H9 (cell line): ENCODE measurements at regions not wholly inside any gene's neighbourhood (a gene's known extent, or its start where the extent isn't known, plus 50 kb on each side); places are given as distances from the start of the nearest gene placed in this dataset.

Experiments used
- DNase-seq: peaks from one replicate; pipeline ENCODE4 v3.0.0-alpha.2; 2017
- H2AFZ ChIP-seq: one replicate; pipeline ENCODE4 v1.6.1; 2013; ENCODE audit warnings: mild to moderate bottlenecking, low read length, control low read depth, moderate library complexity
- H2AK5ac ChIP-seq: 2 replicates; pipeline ENCODE4 v1.6.1; 2013; ENCODE audit warnings: low read length, control low read depth, mixed read lengths; ENCODE audit not compliant: insufficient read length
- H2BK120ac ChIP-seq: one replicate; pipeline ENCODE4 v1.6.1; 2013; ENCODE audit warnings: low read depth, mild to moderate bottlenecking, low read length, control low read depth, inconsistent platforms; ENCODE audit not compliant: poor library complexity, severe bottlenecking
- H2BK12ac ChIP-seq: 2 replicates; pipeline ENCODE4 v1.6.1; 2013; ENCODE audit warnings: low read length, control low read depth, mixed read lengths, low read depth; ENCODE audit not compliant: insufficient read length
- H2BK15ac ChIP-seq: 2 replicates; pipeline ENCODE4 v1.6.1; 2013; ENCODE audit warnings: low read depth, low read length, control low read depth
- H2BK20ac ChIP-seq: one replicate; pipeline ENCODE4 v1.6.1; 2013; ENCODE audit warnings: low read depth, mild to moderate bottlenecking, low read length, control low read depth, inconsistent platforms; ENCODE audit not compliant: poor library complexity, severe bottlenecking
- H2BK5ac ChIP-seq: 2 replicates; pipeline ENCODE4 v1.6.1; 2013; ENCODE audit warnings: low read length, control low read depth, mixed read lengths; ENCODE audit not compliant: insufficient read length
- H3K14ac ChIP-seq: 2 replicates; pipeline ENCODE4 v1.6.1; 2013; ENCODE audit warnings: low read length, control low read depth; ENCODE audit not compliant: insufficient read depth
- H3K18ac ChIP-seq: 2 replicates; pipeline ENCODE4 v1.6.1; 2013; ENCODE audit warnings: low read depth, mild to moderate bottlenecking, mixed read lengths, low read length, control low read depth; ENCODE audit not compliant: insufficient read length
- H3K23ac ChIP-seq: 2 replicates; pipeline ENCODE4 v1.6.1; 2013; ENCODE audit warnings: low read length, control low read depth, mixed read lengths, low read depth; ENCODE audit not compliant: insufficient read length
- H3K23me2 ChIP-seq: 2 replicates; pipeline ENCODE4 v1.6.1; 2013; ENCODE audit warnings: low read depth, mild to moderate bottlenecking, mixed read lengths, low read length, control low read depth; ENCODE audit not compliant: insufficient read length, poor library complexity, severe bottlenecking
- H3K27ac ChIP-seq: 2 replicates; pipeline ENCODE4 v1.5.1; 2013; ENCODE audit warnings: low read length, control low read depth, mixed read lengths, low read depth; ENCODE audit not compliant: insufficient read length
- H3K27me3 ChIP-seq: 2 replicates; pipeline ENCODE4 v1.6.1; 2013; ENCODE audit warnings: low read length, control low read depth, inconsistent platforms; ENCODE audit not compliant: insufficient read depth
- H3K4ac ChIP-seq: 2 replicates; pipeline ENCODE4 v1.6.1; 2013; ENCODE audit warnings: low read depth, mild to moderate bottlenecking, control low read depth, inconsistent platforms, low read length, moderate library complexity
- H3K4me1 ChIP-seq: 2 replicates; pipeline ENCODE4 v1.6.1; 2013; ENCODE audit warnings: low read length, control low read depth, inconsistent platforms; ENCODE audit not compliant: insufficient read depth
- H3K4me2 ChIP-seq: 2 replicates; pipeline ENCODE4 v1.6.1; 2013; ENCODE audit warnings: low read length, control low read depth, mixed read lengths; ENCODE audit not compliant: insufficient read length, insufficient read depth
- H3K56ac ChIP-seq: 2 replicates; pipeline ENCODE4 v1.6.1; 2013; ENCODE audit warnings: low read depth, mild to moderate bottlenecking, mixed read lengths, low read length, control low read depth; ENCODE audit not compliant: insufficient read length
- H3K79me1 ChIP-seq: 2 replicates; pipeline ENCODE4 v1.6.1; 2013; ENCODE audit warnings: low read depth, mild to moderate bottlenecking, moderate library complexity, low read length, control low read depth, inconsistent platforms; ENCODE audit not compliant: insufficient read depth, poor library complexity, severe bottlenecking
- H3K79me2 ChIP-seq: 2 replicates; pipeline ENCODE4 v1.6.1; 2013; ENCODE audit warnings: low read length, control low read depth, inconsistent platforms; ENCODE audit not compliant: insufficient read depth
- H3K9ac ChIP-seq: 2 replicates; pipeline ENCODE4 v1.6.1; 2013; ENCODE audit warnings: low read length, control low read depth, mixed read lengths; ENCODE audit not compliant: insufficient read length; ENCODE audit errors: extremely low read depth
- H3K9me3 ChIP-seq: one replicate; pipeline ENCODE4 v1.6.1; 2013; ENCODE audit warnings: low read depth, low read length, inconsistent platforms; ENCODE audit not compliant: control insufficient read depth
- H3T11ph ChIP-seq: one replicate; pipeline ENCODE4 v1.6.1; 2013; ENCODE audit warnings: mild to moderate bottlenecking, low read length, control low read depth, inconsistent platforms
- H4K20me1 ChIP-seq: one replicate; pipeline ENCODE4 v1.6.1; 2013; ENCODE audit not compliant: control insufficient read depth, insufficient read length, insufficient read depth
- H4K5ac ChIP-seq: 2 replicates; pipeline ENCODE4 v1.6.1; 2013; ENCODE audit warnings: low read depth, mild to moderate bottlenecking, mixed read lengths, low read length, control low read depth; ENCODE audit not compliant: insufficient read length
- H4K8ac ChIP-seq: replicated peaks from 2 replicates; pipeline ENCODE4 v1.6.1; 2013; ENCODE audit warnings: low read length, control low read depth, mixed read lengths, low read depth; ENCODE audit not compliant: insufficient read length
- H4K91ac ChIP-seq: 2 replicates; pipeline ENCODE4 v1.6.1; 2013; ENCODE audit warnings: low read depth, mild to moderate bottlenecking, moderate library complexity, mixed read lengths, low read length, control low read depth; ENCODE audit not compliant: insufficient read length
- H3K27ac Mint-ChIP-seq, 3 experiments: 2 replicates in 2 of 3; 3 replicates in 1 of 3; pipeline ENCODE4 v1.8.0; 2020 to 2021; ENCODE audit warnings: mixed read lengths in 3 of 3, mild to moderate bottlenecking in 1 of 3, moderate library complexity in 1 of 3
- H3K27me3 Mint-ChIP-seq: 2 replicates; pipeline ENCODE4 v1.8.0; 2021; ENCODE audit warnings: low read depth, mild to moderate bottlenecking, moderate library complexity, mixed read lengths
- H3K36me3 Mint-ChIP-seq, 3 experiments: 2 replicates in 2 of 3; 3 replicates in 1 of 3; pipeline ENCODE4 v1.8.0; 2020 to 2021; ENCODE audit warnings: low read depth in 3 of 3, mixed read lengths in 3 of 3; ENCODE audit not compliant: insufficient read depth in 1 of 3
- H3K4me1 Mint-ChIP-seq, 2 experiments: 2 replicates each; pipeline ENCODE4 v1.8.0; 2020; ENCODE audit warnings: mixed read lengths in 2 of 2
- H3K4me3 Mint-ChIP-seq, 2 experiments: 2 replicates in 1 of 2; 3 replicates in 1 of 2; pipeline ENCODE4 v1.8.0; 2020 to 2021; ENCODE audit warnings: mild to moderate bottlenecking in 2 of 2, mixed read lengths in 2 of 2, moderate library complexity in 1 of 2
- H3K9me3 Mint-ChIP-seq, 2 experiments: 2 replicates in 1 of 2; 3 replicates in 1 of 2; pipeline ENCODE4 v1.8.0; 2020; ENCODE audit warnings: mild to moderate bottlenecking in 2 of 2, mixed read lengths in 2 of 2, moderate library complexity in 1 of 2
- CTCF ChIP-seq: fragments of 200-600 bp; sonication (generic); conservative IDR thresholded peaks from 3 replicates; pipeline ENCODE4 v1.8.0; 2021; ENCODE audit warnings: antibody characterized with exemption, mild to moderate bottlenecking
- WGBS: extraction: QIAGEN DNeasy Blood & Tissue Kit; methylation state at CpG from one replicate; pipeline ENCODE4 v1.1.7; 2013; ENCODE audit warnings: missing lambda C conversion rate, low lambda C conversion rate, mixed read lengths; ENCODE audit not compliant: insufficient read length; ENCODE audit errors: extremely low coverage; 5-methylcytosine and 5-hydroxymethylcytosine counted together

GRCh38 chr2:128950758-128951157 lies 632.1 kb upstream of the HS6ST1 start:
- WGBS = no CpG with 5 or more reads among the region's 4 CpGs
- Histone ChIP-seq H3K27ac (no peak overlapping the region), H2BK120ac (no peak overlapping the region), H2AK5ac (no peak overlapping the region), H3K56ac (no peak overlapping the region), H2BK5ac (no peak overlapping the region), H3K27me3 (no peaks in the 10 kb centered on the region), H3K14ac (no peak overlapping the region), H3K9ac (no peak overlapping the region), H4K8ac (no peak overlapping the region), H4K5ac (no peak overlapping the region), H3K4me1 (no peaks in the 10 kb centered on the region), H3K79me2 (no peaks in the 10 kb centered on the region), H3K79me1 (no peaks in the 10 kb centered on the region), H3K23ac (no peak overlapping the region), H3K4ac (no peak overlapping the region), H2BK12ac (no peak overlapping the region), H2BK15ac (no peak overlapping the region), H4K20me1 (no peaks in the 10 kb centered on the region), H3K23me2 (no peaks in the 10 kb centered on the region), H2AFZ (no peak overlapping the region), H3K18ac (no peak overlapping the region), H3K4me2 (no peak overlapping the region), H2BK20ac (no peak overlapping the region), H4K91ac (no peak overlapping the region), H3K9me3 (peaks cover 10% of the 10 kb centered on the region), H3T11ph (no peak overlapping the region)
- peaks cover 9% of the 10 kb centered on the region for H3K27me3 Mint-ChIP-seq
- no peak overlapping the region for H3K4me3 Mint-ChIP-seq
- TF ChIP-seq CTCF = no peak
- no peak overlapping the region for H3K27ac Mint-ChIP-seq
- DNase-seq = no peak
- H3K36me3 Mint-ChIP-seq = peaks cover 9 to 26% (median 14%) of the 10 kb centered on the region in 3 experiments
- peaks cover 40 to 46% of the 10 kb centered on the region in 2 experiments for H3K9me3 Mint-ChIP-seq
- no peaks in the 10 kb centered on the region for H3K4me1 Mint-ChIP-seq
